Pancreas (tissue), 10 donors: ENCODE measurements at regions not wholly inside any gene's neighbourhood (a gene's known extent, or its start where the extent isn't known, plus 50 kb on each side); places are given as distances from the start of the nearest gene placed in this dataset.

Experiments used
- ATAC-seq, 4 donors: fragments of 200-7000 bp; cut with Tn5 transposase; one replicate each; pipeline versions ENCODE4 v1.8.0 to v1.9.1; 2020; ENCODE audit warnings: mild to moderate bottlenecking in 4 of 4, moderate library complexity in 4 of 4
- DNase-seq, 6 donors: peaks; one replicate each; pipeline ENCODE4 v3.0.0-alpha.2; 2020
- FAIRE-seq: peaks from 2 replicates; lab custom pipeline; 2012; peaks lifted over from hg19 to GRCh38; lab: Jason Lieb, UNC
- H3K27ac ChIP-seq, 4 donors: fragments of 200-600 bp; sonication (generic); 1 replicate in 3 of 4; 2 replicates in 1 of 4; pipeline versions ENCODE4 v1.5.0 to v1.8.0; 2020
- H3K27me3 ChIP-seq, 4 donors: fragments of 200-600 bp; one replicate each; pipeline ENCODE4 v1.8.0; 2021
- H3K36me3 ChIP-seq, 3 donors: fragments of 200-600 bp; sonication (generic) in 1 of 3; one replicate each; pipeline versions ENCODE4 v1.5.0 to v1.8.0; 2020 to 2021
- H3K4me1 ChIP-seq, 3 donors: fragments of 200-600 bp; one replicate each; pipeline ENCODE4 v1.8.0; 2021
- H3K4me3 ChIP-seq, 4 donors: fragments of 200-600 bp; sonication (generic) in 2 of 4; one replicate each; pipeline versions ENCODE4 v1.5.0 to v1.8.0; 2020 to 2021
- H3K9me3 ChIP-seq, 4 donors: fragments of 200-600 bp; one replicate each; pipeline ENCODE4 v1.8.0; 2021
- WGBS, 2 donors: extraction: QIAGEN DNeasy Blood & Tissue Kit; methylation state at CpG; one replicate each; pipeline ENCODE4 v1.1.7; 2013; 5-methylcytosine and 5-hydroxymethylcytosine counted together
- intact Hi-C, 3 donors: fragments of 100-400 bp; cut with DNase I; formaldehyde crosslinking; loops; one replicate each; pipeline versions ENCODE4 v1.11.1 to v1.14.2; 2022
- TF ChIP-seq, protein P1 (sequence below), 4 donors: fragments of 200-600 bp; sonication (generic) in 3 of 4; IDR thresholded peaks; one replicate each; pipeline versions ENCODE4 v1.5.0 to v1.8.0; 2021; ENCODE audit warnings: antibody characterized with exemption in 4 of 4
- donor health status: healthy with polysubstance abuse.
- donor health status: DM: no; HTN: no; CAD: no; lungs with moderate emphysema.
- donor health status: DM: no; HTN: no; CAD: no.
- donor health status: control.
- donor health status: control.
- donor health status: Bipolar disorder and iron deficiency.
- donor health status: DM: yes; HTN: yes; CAD: no.
- donor health status: DM: no; HTN: no; CAD: no.
- donor health status: DM: no; HTN: no; CAD: no.
- donor health status: DM: yes; HTN: yes; CAD: no.

- no peak for FAIRE-seq
- TF ChIP-seq, protein P1, sequence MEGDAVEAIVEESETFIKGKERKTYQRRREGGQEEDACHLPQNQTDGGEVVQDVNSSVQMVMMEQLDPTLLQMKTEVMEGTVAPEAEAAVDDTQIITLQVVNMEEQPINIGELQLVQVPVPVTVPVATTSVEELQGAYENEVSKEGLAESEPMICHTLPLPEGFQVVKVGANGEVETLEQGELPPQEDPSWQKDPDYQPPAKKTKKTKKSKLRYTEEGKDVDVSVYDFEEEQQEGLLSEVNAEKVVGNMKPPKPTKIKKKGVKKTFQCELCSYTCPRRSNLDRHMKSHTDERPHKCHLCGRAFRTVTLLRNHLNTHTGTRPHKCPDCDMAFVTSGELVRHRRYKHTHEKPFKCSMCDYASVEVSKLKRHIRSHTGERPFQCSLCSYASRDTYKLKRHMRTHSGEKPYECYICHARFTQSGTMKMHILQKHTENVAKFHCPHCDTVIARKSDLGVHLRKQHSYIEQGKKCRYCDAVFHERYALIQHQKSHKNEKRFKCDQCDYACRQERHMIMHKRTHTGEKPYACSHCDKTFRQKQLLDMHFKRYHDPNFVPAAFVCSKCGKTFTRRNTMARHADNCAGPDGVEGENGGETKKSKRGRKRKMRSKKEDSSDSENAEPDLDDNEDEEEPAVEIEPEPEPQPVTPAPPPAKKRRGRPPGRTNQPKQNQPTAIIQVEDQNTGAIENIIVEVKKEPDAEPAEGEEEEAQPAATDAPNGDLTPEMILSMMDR (IDR thresholded peaks at IDR 0.05) = no peak
- Histone ChIP-seq H3K27me3 (no peaks in the 10 kb centered on the region), H3K27ac (no peak overlapping the region), H3K4me3 (no peak overlapping the region), H3K4me1 (no peaks in the 10 kb centered on the region), H3K36me3 (no peaks in the 10 kb centered on the region), H3K9me3 (no peaks in the 10 kb centered on the region)
- peak in 2 of 6 donors; percentile 10 to 17 for DNase-seq
- WGBS, 2 donors = 55 to 64% methylated on average over 11 of the region's 11 CpGs
- ATAC-seq = peak in 3 of 4 donors; percentile 72 to 81 (median 76)
- intact Hi-C loops = no loop called here
These were observed 88.3 kb upstream of the MDM1 start for GRCh38 chr12:68420225-68421010.

DNA sequence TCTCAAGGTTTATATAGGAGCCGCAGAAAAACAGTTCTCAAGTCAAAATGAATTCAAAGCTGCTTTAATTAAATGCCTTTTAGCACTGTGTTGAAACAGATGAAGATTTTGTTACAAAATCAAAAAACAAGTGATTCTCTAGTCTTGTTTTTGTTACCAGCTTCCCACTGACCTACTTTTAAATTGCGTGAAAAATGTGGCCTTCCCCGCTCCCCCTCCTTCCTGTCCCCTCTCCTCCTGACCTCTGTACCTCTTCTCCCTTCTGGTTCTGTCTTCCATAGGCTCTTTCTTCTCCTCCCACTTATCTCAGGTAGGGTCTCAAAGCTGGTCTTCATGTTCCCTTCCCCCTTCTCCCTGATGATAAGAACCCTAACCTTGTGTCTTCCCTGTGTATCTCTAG lies 90.0 kb upstream of the MDM1 start:
- no peak for DNase-seq
- Histone ChIP-seq H3K4me1 (no peaks in the 10 kb centered on the region), H3K9me3 (no peaks in the 10 kb centered on the region), H3K27ac (no peak overlapping the region), H3K36me3 (no peaks in the 10 kb centered on the region), H3K27me3 (no peaks in the 10 kb centered on the region), H3K4me3 (no peak overlapping the region)
- intact Hi-C loops = no loop called here
- TF ChIP-seq, protein P1 (IDR thresholded peaks at IDR 0.05) = no peak
- ATAC-seq = no peak
- no peak for FAIRE-seq
- WGBS, 2 donors = 90 to 91% methylated on average over 3 of the region's 3 CpGs

DNA sequence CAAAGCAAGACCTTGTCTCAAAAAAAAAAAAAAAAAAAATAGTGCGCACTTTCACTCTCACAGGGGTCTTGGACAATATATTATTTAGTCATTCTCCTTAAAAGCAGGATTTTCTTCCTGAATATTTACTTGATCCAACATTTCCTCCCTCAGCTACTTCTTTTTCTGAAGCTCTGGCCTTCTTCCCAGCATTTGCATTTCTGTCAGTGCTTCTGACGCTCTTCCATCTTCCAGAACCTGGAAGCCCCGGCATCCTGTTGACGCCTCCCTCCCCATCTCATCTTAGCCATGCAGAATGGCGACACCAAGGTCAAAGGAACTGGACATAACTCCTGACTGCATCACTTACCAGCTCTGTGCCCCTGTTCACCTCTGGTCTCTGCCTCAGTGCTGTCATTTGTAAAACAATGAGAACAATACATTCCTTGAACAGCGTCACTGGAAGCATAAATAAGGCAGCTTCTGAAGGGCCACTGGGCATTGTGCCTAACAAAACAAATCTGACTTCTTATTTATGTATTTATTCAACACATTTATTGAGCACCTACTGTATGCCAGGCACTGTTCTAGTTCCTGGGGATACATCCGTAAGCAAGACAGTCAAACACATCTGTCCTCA lies 90.9 kb upstream of the MDM1 start:
- Histone ChIP-seq H3K27ac (no peak overlapping the region), H3K4me3 (no peak overlapping the region), H3K4me1 (no peaks in the 10 kb centered on the region), H3K27me3 (no peaks in the 10 kb centered on the region), H3K9me3 (no peaks in the 10 kb centered on the region), H3K36me3 (no peaks in the 10 kb centered on the region)
- TF ChIP-seq, protein P1 (IDR thresholded peaks at IDR 0.05) = no peak
- intact Hi-C loops = no loop called here
- 70 to 74% methylated on average over 7 of the region's 7 CpGs for WGBS, 2 donors
- no peak for DNase-seq
- FAIRE-seq = no peak
- no peak for ATAC-seq

GRCh38 chr12:68425998-68426397 lies 93.8 kb upstream of the MDM1 start:
- TF ChIP-seq, protein P1 (IDR thresholded peaks at IDR 0.05) = no peak
- Histone ChIP-seq H3K4me1 (no peaks in the 10 kb centered on the region), H3K27ac (no peak overlapping the region), H3K36me3 (no peaks in the 10 kb centered on the region), H3K9me3 (no peaks in the 10 kb centered on the region), H3K27me3 (no peaks in the 10 kb centered on the region), H3K4me3 (no peak overlapping the region)
- DNase-seq = no peak
- 70 to 84% methylated on average over 2 of the region's 2 CpGs for WGBS, 2 donors
- FAIRE-seq = no peak
- intact Hi-C loops = no loop called here
- ATAC-seq = no peak

DNA sequence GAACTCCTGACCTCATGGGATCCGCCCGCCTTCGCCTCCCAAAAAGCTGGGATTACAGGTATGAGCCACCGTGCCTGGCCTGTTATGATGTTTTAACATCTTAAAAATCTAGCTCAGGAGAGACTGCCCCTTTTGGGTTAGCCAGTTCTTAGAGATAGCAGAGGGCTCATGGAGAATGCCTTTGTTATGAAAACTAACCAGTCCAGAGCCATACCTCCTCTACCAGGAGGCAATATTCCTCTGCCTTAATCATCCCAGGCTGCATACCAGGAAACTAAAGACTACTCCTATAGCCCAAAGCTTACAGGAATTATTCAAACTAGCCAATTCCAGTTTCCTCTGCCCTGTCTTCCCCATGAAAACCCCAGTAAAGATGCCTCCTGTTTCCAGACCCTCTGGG lies 96.0 kb upstream of the MDM1 start:
- ATAC-seq = no peak
- no peak for FAIRE-seq
- Histone ChIP-seq H3K27me3 (no peaks in the 10 kb centered on the region), H3K36me3 (no peaks in the 10 kb centered on the region), H3K27ac (no peak overlapping the region), H3K4me1 (no peaks in the 10 kb centered on the region), H3K9me3 (no peaks in the 10 kb centered on the region), H3K4me3 (no peak overlapping the region)
- DNase-seq = no peak
- intact Hi-C loops = no loop called here
- TF ChIP-seq, protein P1 (IDR thresholded peaks at IDR 0.05) = no peak
- WGBS, 2 donors = 94 to 97% methylated on average over 4 of the region's 4 CpGs
